ENCODE measurements at regions not wholly inside any gene's neighbourhood (a gene's known extent, or its start where the extent isn't known, plus 50 kb on each side); places are given as distances from the start of the nearest gene placed in this dataset.
"Not testable (repeated sequence)": the region's sequence is repeated elsewhere in the genome, so short reads cannot be mapped to it uniquely, and the experiment has no call there.

DNA sequence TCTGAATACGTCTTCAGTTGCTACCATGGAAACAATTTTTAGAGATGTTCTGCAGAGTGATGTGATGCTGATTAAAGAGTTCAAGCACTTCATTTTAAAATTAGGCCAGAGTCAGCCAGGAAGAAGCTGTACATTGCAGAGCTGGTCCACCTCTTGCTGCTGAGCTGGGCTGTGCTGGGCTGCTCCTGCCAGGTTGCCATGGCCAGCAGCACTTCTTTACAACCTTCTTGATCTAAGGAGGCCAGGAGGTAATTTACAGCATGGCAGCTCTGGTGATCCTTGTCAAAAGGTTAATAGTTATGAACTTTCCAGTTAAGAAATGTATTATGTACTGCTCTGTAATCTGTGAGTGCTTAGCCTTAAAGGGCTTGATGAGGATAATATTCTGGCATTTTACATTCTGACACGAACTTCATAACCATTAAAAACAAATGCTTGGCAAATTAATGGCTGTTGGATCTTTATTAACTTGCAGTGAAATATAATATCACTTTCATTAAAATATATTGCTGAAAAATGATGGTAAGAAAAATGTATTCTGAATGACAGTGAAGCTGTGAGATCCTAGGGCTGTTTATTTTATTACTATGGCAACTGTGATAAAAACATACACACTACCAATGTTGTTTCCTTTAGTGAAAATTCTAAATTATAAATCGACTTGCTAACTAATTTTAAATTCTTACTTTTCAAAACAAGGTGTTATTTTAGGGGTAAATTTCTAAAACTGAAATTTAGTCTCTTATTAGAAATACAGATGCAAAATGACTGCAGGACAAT lies 259.7 kb downstream of the RFPL4B start:
- WGBS (ENCODE audit: low lambda C conversion rate) = 35% methylated on average over 3 of the region's 3 CpGs
- POLR2A ChIA-PET = no interaction called here

DNA sequence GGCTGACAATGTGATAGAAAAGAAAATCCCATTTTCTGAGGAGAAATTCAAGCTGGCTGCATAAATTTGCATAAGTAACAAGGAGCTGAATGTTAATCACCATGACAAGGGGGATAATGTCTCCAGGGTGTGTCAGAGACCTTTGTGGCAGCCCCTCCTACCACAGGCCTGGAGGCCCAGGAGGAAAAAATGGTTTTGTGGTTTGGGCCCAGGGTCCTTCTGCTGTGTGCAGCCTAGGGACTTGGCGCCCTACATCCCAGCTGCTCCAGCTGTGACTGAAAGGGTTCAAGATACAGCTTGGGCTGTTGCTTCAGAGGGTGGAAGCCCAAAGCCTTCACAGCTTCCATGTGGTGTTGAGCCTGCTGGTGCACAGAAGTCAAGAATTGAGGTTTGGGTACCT lies 261.8 kb downstream of the RFPL4B start:
- H3K4me3 ChIP-seq (ENCODE audit: low read depth in 2 of 2, low read length in 1 of 2); H3K9ac ChIP-seq; H3K4me2 ChIP-seq; H3F3A ChIP-seq (replicated peaks; ENCODE audit: insufficient read depth); H4K20me1 ChIP-seq (ENCODE audit: insufficient read depth); H2AFZ ChIP-seq (ENCODE audit: low read depth); H3K4me1 ChIP-seq (ENCODE audit: control insufficient read depth in 1 of 2, insufficient read depth in 2 of 2, low read depth in 1 of 2, low read length in 1 of 2); H3K79me2 ChIP-seq (ENCODE audit: insufficient read depth); H3K9me3 ChIP-seq; H3K27me3 ChIP-seq (ENCODE audit: insufficient read depth); H3K9me2 ChIP-seq; DNase-seq; H3K27ac ChIP-seq (ENCODE audit: low read depth in 2 of 2, low read length in 1 of 2); POLR2A ChIA-PET; H3K36me3 ChIP-seq (replicated peaks in 1 of 2; ENCODE audit: control insufficient read depth in 1 of 2, insufficient read depth in 2 of 2, low read length in 1 of 2): not testable (repeated sequence)
- 88% methylated on average over 1 of the region's 1 CpG for WGBS (ENCODE audit: low lambda C conversion rate)
- CTCF ChIA-PET = interaction anchor here (1.4 kb wide), 1 partner anchor 9 kb away, joined by 3 read pairs; no protein-coding TSS in a partner anchor

More for the DNA sequence above, 259.7 kb downstream of the RFPL4B start:
- no peak for DNase-seq
- Histone ChIP-seq H3K9me3 (no peaks in the 10 kb centered on the region), H3K4me1 (ENCODE audit: control insufficient read depth in 1 of 2, insufficient read depth in 2 of 2, low read depth in 1 of 2, low read length in 1 of 2) (peaks cover 0 to 4% of the 10 kb centered on the region in 2 experiments; a peak in 2 of 4 replicates), H3K4me2 (no peak overlapping the region), H3K79me2 (ENCODE audit: insufficient read depth) (no peaks in the 10 kb centered on the region), H3F3A (replicated peaks; ENCODE audit: insufficient read depth) (no peaks in the 10 kb centered on the region), H2AFZ (ENCODE audit: low read depth) (no peak overlapping the region), H3K36me3 (replicated peaks in 1 of 2; ENCODE audit: control insufficient read depth in 1 of 2, insufficient read depth in 2 of 2, low read length in 1 of 2) (no peaks in the 10 kb centered on the region), H3K27me3 (ENCODE audit: insufficient read depth) (no peaks in the 10 kb centered on the region), H4K20me1 (ENCODE audit: insufficient read depth) (no peaks in the 10 kb centered on the region), H3K9ac (no peak overlapping the region), H3K27ac (ENCODE audit: low read depth in 2 of 2, low read length in 1 of 2) (no peak overlapping the region), H3K9me2 (no peaks in the 10 kb centered on the region), H3K4me3 (ENCODE audit: low read depth in 2 of 2, low read length in 1 of 2) (no peak overlapping the region)
- TF ChIP-seq, protein P1, sequence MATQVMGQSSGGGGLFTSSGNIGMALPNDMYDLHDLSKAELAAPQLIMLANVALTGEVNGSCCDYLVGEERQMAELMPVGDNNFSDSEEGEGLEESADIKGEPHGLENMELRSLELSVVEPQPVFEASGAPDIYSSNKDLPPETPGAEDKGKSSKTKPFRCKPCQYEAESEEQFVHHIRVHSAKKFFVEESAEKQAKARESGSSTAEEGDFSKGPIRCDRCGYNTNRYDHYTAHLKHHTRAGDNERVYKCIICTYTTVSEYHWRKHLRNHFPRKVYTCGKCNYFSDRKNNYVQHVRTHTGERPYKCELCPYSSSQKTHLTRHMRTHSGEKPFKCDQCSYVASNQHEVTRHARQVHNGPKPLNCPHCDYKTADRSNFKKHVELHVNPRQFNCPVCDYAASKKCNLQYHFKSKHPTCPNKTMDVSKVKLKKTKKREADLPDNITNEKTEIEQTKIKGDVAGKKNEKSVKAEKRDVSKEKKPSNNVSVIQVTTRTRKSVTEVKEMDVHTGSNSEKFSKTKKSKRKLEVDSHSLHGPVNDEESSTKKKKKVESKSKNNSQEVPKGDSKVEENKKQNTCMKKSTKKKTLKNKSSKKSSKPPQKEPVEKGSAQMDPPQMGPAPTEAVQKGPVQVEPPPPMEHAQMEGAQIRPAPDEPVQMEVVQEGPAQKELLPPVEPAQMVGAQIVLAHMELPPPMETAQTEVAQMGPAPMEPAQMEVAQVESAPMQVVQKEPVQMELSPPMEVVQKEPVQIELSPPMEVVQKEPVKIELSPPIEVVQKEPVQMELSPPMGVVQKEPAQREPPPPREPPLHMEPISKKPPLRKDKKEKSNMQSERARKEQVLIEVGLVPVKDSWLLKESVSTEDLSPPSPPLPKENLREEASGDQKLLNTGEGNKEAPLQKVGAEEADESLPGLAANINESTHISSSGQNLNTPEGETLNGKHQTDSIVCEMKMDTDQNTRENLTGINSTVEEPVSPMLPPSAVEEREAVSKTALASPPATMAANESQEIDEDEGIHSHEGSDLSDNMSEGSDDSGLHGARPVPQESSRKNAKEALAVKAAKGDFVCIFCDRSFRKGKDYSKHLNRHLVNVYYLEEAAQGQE (IDR thresholded peaks at IDR 0.05; ENCODE audit: low read depth, low read length) = no peak
- no peak for TF ChIP-seq MXI1 (IDR thresholded peaks at IDR 0.05; ENCODE audit: low read depth, low read length)
- no peak for TF ChIP-seq EP300 (IDR thresholded peaks at IDR 0.05; ENCODE audit: borderline replicate concordance in 1 of 2, low read depth in 1 of 2, low read length in 1 of 2)
- TF ChIP-seq EZH2phosphoT487 (IDR thresholded peaks at IDR 0.05; ENCODE audit: borderline replicate concordance, low read depth) = no peak
- TF ChIP-seq, protein P2, sequence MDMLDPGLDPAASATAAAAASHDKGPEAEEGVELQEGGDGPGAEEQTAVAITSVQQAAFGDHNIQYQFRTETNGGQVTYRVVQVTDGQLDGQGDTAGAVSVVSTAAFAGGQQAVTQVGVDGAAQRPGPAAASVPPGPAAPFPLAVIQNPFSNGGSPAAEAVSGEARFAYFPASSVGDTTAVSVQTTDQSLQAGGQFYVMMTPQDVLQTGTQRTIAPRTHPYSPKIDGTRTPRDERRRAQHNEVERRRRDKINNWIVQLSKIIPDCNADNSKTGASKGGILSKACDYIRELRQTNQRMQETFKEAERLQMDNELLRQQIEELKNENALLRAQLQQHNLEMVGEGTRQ (IDR thresholded peaks at IDR 0.05; ENCODE audit: borderline replicate concordance, low read depth, low read length) = no peak
- TF ChIP-seq NRF1 (IDR thresholded peaks at IDR 0.05; ENCODE audit: low read depth, low read length) = no peak
- TF ChIP-seq, protein P3, sequence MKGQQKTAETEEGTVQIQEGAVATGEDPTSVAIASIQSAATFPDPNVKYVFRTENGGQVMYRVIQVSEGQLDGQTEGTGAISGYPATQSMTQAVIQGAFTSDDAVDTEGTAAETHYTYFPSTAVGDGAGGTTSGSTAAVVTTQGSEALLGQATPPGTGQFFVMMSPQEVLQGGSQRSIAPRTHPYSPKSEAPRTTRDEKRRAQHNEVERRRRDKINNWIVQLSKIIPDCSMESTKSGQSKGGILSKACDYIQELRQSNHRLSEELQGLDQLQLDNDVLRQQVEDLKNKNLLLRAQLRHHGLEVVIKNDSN (IDR thresholded peaks at IDR 0.05; ENCODE audit: borderline replicate concordance, low read depth) = no peak
- TF ChIP-seq POLR2AphosphoS5 (IDR thresholded peaks at IDR 0.05; ENCODE audit: low read depth, low read length) = no peak
- TF ChIP-seq SMC3 (IDR thresholded peaks at IDR 0.05; ENCODE audit: low read depth, low read length) = no peak
- TF ChIP-seq RFX5 (IDR thresholded peaks at IDR 0.05; ENCODE audit: low read length) = no peak
- no peak for TF ChIP-seq NFIC (IDR thresholded peaks at IDR 0.05; ENCODE audit: borderline replicate concordance)
- TF ChIP-seq, protein P4, sequence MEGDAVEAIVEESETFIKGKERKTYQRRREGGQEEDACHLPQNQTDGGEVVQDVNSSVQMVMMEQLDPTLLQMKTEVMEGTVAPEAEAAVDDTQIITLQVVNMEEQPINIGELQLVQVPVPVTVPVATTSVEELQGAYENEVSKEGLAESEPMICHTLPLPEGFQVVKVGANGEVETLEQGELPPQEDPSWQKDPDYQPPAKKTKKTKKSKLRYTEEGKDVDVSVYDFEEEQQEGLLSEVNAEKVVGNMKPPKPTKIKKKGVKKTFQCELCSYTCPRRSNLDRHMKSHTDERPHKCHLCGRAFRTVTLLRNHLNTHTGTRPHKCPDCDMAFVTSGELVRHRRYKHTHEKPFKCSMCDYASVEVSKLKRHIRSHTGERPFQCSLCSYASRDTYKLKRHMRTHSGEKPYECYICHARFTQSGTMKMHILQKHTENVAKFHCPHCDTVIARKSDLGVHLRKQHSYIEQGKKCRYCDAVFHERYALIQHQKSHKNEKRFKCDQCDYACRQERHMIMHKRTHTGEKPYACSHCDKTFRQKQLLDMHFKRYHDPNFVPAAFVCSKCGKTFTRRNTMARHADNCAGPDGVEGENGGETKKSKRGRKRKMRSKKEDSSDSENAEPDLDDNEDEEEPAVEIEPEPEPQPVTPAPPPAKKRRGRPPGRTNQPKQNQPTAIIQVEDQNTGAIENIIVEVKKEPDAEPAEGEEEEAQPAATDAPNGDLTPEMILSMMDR (IDR thresholded peaks at IDR 0.05) = no peak
- no peak for TF ChIP-seq RCOR1 (IDR thresholded peaks at IDR 0.05; ENCODE audit: low read length)
- no peak for TF ChIP-seq TAF1 (IDR thresholded peaks at IDR 0.05; ENCODE audit: borderline replicate concordance, low read depth, low read length)
- TF ChIP-seq, protein P5, sequence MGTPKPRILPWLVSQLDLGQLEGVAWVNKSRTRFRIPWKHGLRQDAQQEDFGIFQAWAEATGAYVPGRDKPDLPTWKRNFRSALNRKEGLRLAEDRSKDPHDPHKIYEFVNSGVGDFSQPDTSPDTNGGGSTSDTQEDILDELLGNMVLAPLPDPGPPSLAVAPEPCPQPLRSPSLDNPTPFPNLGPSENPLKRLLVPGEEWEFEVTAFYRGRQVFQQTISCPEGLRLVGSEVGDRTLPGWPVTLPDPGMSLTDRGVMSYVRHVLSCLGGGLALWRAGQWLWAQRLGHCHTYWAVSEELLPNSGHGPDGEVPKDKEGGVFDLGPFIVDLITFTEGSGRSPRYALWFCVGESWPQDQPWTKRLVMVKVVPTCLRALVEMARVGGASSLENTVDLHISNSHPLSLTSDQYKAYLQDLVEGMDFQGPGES (IDR thresholded peaks at IDR 0.05; ENCODE audit: low read depth, low read length) = no peak
- TF ChIP-seq MEF2A (IDR thresholded peaks at IDR 0.05; ENCODE audit: borderline replicate concordance, low read depth) = no peak
- CTCF ChIA-PET = no interaction called here

Measured in SK-N-SH (cell line).